Skeletal muscle tissue (tissue), 3 donors: ENCODE measurements at regions not wholly inside any gene's neighbourhood (a gene's known extent, or its start where the extent isn't known, plus 50 kb on each side); places are given as distances from the start of the nearest gene placed in this dataset.
"Not testable (repeated sequence)": the region's sequence is repeated elsewhere in the genome, so short reads cannot be mapped to it uniquely, and the experiment has no call there.

Experiments used
- H3K27ac ChIP-seq: one replicate; pipeline ENCODE4 v1.7.0; 2013; ENCODE audit warnings: mild to moderate bottlenecking, low read depth, low read length, inconsistent platforms
- H3K27me3 ChIP-seq, 3 donors: one replicate each; pipeline ENCODE4 v1.7.0; 2013; ENCODE audit warnings: low read length in 3 of 3; ENCODE audit not compliant: control insufficient read depth in 3 of 3, insufficient read depth in 3 of 3
- H3K36me3 ChIP-seq, 3 donors: one replicate each; pipeline ENCODE4 v1.7.0; 2013; ENCODE audit warnings: low read length in 3 of 3; ENCODE audit not compliant: control insufficient read depth in 3 of 3, insufficient read depth in 3 of 3
- H3K4me1 ChIP-seq, 3 donors: one replicate each; pipeline ENCODE4 v1.7.0; 2013; ENCODE audit warnings: low read length in 3 of 3, mild to moderate bottlenecking in 3 of 3; ENCODE audit not compliant: control insufficient read depth in 3 of 3, insufficient read depth in 3 of 3
- H3K4me3 ChIP-seq, 3 donors: one replicate each; pipeline ENCODE4 v1.7.0; 2013; ENCODE audit warnings: low read length in 3 of 3
- H3K9ac ChIP-seq, 3 donors: one replicate each; pipeline ENCODE4 v1.7.0; 2013; ENCODE audit warnings: low read length in 3 of 3, mild to moderate bottlenecking in 3 of 3, moderate library complexity in 2 of 3, low read depth in 1 of 3
- H3K9me3 ChIP-seq, 3 donors: one replicate each; pipeline ENCODE4 v1.7.0; 2013; ENCODE audit warnings: low read length in 3 of 3; ENCODE audit not compliant: control insufficient read depth in 3 of 3
- donor health status: Osteomylitis.

DNA sequence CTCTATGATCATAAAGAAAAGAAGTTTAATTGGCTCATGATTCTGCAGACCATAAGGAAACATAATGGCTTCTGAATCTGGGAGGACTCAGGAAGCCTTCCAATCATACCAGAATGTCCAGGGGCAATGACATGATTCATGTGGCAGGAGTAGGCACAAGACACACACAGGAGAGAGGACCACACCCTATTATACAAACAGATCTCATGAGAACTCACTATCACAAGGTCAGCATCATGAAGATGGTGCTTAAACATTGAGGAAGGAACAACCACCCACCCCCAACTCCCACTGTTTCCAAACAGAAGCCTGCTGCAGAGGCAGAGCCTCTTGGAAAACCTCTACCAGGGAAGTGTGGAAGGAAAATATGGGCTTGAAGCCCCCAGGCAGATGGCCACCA lies 267.4 kb downstream of the POTED start:
- not testable (repeated sequence) for H3K27me3 ChIP-seq, H3K36me3 ChIP-seq, H3K9me3 ChIP-seq, H3K4me3 ChIP-seq, H3K27ac ChIP-seq, H3K4me1 ChIP-seq, H3K9ac ChIP-seq

DNA sequence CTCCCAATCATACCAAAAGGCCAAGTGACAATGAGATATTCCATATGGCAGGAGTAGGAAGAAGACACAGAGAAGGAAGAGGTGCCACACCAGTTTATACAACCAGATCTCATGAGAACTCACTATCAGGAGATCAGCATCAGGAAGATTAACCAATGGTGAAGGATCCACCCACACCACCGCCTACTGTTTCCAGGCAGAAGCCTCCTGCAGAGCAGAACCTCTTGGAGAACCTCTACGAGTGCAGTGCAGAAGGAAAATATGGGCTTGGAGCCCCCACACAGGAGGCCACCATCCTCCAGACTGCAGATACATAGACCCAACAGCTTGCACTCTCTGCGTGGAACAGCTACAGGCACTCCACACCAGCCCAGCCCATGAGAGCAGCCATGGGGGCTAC lies 264.4 kb downstream of the POTED start:
- not testable (repeated sequence) for H3K4me3 ChIP-seq, H3K27ac ChIP-seq, H3K36me3 ChIP-seq, H3K9ac ChIP-seq, H3K4me1 ChIP-seq, H3K9me3 ChIP-seq, H3K27me3 ChIP-seq

DNA sequence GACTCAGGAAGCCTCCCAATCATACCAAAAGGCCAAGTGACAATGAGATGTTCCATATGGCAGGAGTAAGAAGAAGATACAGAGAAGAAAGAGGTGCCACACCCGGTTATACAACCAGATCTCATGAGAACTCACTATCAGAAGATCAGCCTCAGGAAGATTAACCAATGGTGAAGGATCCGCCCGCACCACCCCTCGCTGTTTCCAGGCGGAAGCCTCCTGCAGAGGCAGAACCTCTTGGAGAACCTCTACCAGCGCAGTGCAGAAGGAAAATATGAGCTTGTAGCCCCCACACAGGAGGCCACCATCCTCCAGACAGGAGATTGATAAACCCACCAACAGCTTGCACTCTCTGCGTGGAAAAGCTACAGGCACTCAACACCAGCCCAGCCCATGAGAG lies 245.1 kb downstream of the POTED start:
- H3K36me3 ChIP-seq = no peaks in the 10 kb centered on the region
- H3K4me1 ChIP-seq = no peaks in the 10 kb centered on the region
- H3K27ac ChIP-seq = no peak overlapping the region
- H3K27me3 ChIP-seq = no peaks in the 10 kb centered on the region
- no peak overlapping the region for H3K9ac ChIP-seq
- no peaks in the 10 kb centered on the region for H3K9me3 ChIP-seq
- no peak overlapping the region for H3K4me3 ChIP-seq

DNA sequence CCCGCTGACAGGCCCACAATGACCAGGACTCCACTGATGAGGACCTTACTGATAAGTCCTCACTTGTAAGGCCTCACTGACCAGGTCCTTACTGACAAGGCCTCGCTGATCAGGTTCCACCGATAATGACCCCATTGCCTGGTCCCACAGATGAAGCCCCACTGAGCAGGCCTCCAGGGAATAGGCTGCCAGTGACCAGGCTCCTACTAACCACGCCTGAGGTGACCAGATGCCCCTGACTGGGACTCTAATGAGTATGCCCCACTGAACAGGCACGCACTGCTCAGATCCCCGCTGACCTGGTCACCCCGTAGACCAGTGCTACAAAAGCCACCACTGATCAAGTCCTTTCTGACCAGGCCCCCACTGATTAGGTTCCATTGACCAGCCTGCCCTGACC lies 241.2 kb downstream of the POTED start:
- not testable (repeated sequence) for H3K27ac ChIP-seq, H3K36me3 ChIP-seq, H3K4me3 ChIP-seq, H3K4me1 ChIP-seq, H3K9me3 ChIP-seq, H3K27me3 ChIP-seq, H3K9ac ChIP-seq

DNA sequence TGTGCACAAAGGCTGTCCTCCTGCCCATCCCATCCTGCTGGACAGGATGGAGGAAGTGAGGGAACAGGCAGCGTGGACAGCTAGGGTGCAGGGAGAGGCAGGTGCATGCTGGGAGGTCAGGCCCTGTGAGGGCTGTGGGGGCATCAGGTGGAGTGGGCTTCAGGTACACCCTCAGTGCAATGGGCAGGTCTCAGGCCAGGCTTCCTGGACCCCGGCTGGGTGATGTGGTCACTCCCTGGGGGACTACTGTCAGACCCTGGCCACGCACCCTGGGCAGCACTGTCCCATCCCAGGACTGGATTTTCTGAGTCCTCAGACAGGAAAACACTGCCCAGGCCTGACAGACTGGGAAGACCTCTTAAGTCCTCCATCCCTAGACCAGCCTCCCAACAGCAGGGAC lies 239.9 kb downstream of the POTED start:
- not testable (repeated sequence) for H3K4me1 ChIP-seq, H3K9me3 ChIP-seq, H3K27me3 ChIP-seq, H3K9ac ChIP-seq, H3K36me3 ChIP-seq, H3K4me3 ChIP-seq, H3K27ac ChIP-seq

DNA sequence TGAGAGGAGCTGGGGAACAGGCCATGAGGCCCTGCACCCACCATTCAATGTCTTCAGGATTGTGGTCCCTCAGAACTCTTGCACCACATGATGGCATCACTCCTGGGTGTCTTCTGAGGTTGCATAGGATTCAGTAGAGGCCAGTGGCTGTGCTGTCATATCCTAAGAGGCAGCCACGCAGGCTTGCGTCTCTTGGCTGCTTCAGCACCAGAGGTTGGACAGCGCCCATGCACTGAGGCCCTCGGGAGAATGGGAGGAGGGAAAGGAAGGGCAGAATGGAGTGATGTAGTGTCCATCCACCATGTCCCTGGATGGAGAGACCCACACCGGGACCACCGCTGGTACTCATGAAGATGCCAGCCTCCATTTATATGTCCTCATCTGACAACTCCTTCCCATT lies 237.1 kb downstream of the POTED start:
- not testable (repeated sequence) for H3K4me3 ChIP-seq, H3K9me3 ChIP-seq, H3K27me3 ChIP-seq, H3K4me1 ChIP-seq, H3K27ac ChIP-seq, H3K36me3 ChIP-seq, H3K9ac ChIP-seq

DNA sequence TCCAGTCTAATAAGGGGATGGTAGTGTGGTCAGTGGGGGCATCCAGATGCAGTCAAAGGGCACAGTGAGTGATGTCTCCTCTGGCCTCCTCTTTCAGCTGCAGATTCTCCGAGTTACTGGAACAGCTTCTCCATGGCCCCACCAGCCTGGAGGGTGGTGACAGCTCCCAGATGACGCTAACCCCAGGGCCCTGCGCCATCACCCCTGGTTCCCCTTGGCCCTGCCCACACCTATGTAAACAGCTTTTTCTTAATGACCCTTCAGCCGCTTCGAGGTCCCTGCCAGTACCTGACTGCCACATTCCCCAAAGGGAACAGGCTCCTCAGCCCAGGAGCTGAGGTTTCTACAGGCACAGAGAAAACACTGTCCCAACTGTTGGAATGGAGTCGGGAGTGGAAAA lies 235.0 kb downstream of the POTED start:
- not testable (repeated sequence) for H3K9me3 ChIP-seq, H3K4me1 ChIP-seq, H3K36me3 ChIP-seq, H3K4me3 ChIP-seq, H3K27me3 ChIP-seq, H3K9ac ChIP-seq, H3K27ac ChIP-seq

DNA sequence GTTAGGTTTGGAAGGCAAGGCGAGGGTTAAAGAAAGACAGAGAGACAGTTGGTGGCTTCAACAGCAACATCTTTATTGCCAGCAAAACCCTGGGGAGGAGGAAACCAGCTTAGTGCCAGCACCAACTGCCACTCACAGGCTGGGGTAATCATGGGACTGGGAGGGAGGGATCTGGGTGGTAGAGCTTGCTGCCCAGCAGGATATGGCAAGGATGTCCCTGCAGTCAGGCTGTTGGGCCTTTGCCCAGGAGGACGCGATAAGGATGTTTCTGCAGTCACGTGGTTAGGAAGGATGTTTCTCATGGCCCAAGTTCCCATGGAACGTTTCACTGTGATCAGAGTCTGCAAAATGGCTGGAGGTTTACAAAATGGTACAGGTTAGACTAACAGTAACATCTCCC lies 233.5 kb downstream of the POTED start:
- not testable (repeated sequence) for H3K9ac ChIP-seq, H3K4me1 ChIP-seq, H3K27me3 ChIP-seq, H3K4me3 ChIP-seq, H3K27ac ChIP-seq, H3K36me3 ChIP-seq, H3K9me3 ChIP-seq

DNA sequence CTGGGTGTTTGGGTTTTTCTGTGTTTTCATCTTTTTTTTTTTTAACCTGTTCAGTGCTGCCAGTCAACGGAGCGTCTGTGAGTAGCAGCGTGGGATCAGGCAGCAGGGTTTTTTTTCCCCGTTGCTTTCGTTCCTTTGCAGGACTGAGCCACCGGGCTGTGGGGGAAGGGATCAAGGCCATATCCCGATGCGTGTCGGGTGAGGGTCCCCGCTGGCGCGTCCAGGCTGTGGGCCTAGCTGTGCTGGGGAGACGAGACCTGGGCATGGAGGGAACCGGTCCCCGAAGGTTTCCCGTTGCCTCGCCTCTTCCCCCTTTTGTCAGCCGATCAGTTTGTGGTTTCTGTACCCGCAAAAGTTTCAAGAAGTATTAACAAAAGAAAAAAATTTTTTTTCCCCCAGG lies 218.1 kb downstream of the POTED start:
- H3K27me3 ChIP-seq, H3K36me3 ChIP-seq, H3K9ac ChIP-seq, H3K27ac ChIP-seq, H3K9me3 ChIP-seq, H3K4me3 ChIP-seq, H3K4me1 ChIP-seq: not testable (repeated sequence)

DNA sequence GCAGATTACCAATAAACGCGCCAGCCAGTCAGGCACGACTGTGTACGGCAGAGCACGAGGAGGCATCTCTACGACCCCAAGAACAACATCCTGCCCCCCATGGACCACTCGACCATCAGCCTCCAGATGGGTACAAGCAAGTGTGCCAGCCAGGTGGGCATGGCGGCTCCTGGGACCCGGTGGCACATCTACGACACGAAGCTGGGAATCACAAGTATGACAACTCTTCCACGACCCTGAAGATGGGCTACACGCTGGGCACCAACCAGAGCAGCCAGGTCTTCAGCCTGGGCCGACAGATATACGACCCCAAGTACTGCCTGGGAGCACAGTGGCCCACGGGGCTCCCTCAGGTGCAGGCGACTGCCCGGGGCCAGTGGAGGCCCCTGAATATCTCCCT lies 217.6 kb downstream of the POTED start:
- Histone ChIP-seq H3K9ac (no peak overlapping the region), H3K9me3 (peaks cover 0 to 4% (median 0%) of the 10 kb centered on the region in 3 donors), H3K4me1 (no peaks in the 10 kb centered on the region), H3K36me3 (no peaks in the 10 kb centered on the region), H3K27ac (no peak overlapping the region), H3K27me3 (no peaks in the 10 kb centered on the region), H3K4me3 (no peak overlapping the region)

DNA sequence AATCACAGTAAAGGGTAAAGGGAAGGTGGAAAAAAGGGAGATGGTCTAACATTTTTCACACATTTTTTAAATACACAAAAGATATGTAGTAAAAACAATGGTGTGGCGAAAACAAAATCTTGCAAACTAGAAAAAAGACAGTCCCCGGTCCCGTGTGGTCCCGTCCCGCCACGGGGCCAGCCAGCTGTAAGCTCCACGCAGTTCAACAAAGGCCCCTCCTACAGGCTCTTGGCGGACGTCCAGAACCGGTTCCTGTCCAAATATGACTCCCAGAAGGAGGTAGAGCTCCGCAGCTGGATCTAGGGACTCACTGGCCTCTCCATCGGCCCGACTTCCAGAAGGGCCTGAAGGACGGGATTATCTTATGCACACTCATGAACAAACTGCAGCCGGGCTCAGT lies 216.9 kb downstream of the POTED start:
- H3K36me3 ChIP-seq, H3K9ac ChIP-seq, H3K27me3 ChIP-seq, H3K4me3 ChIP-seq, H3K27ac ChIP-seq, H3K4me1 ChIP-seq, H3K9me3 ChIP-seq: not testable (repeated sequence)
